ENCODE measurements at regions not wholly inside any gene's neighbourhood (a gene's known extent, or its start where the extent isn't known, plus 50 kb on each side); places are given as distances from the start of the nearest gene placed in this dataset.

- in situ Hi-C loops (cut with HindIII; ENCODE audit: low pct_unique_long_range_greater_than_20kb, low sequenced_read_pairs), result no loop called here
- peak; percentile 56 for DNase-seq (ENCODE audit: low read depth, low spot score)
These were observed 198.4 kb upstream of the RGS18 start for GRCh38 chr1:191959856-191960255.

- DNase-seq (ENCODE audit: low read depth, low spot score), result no peak
- in situ Hi-C loops (cut with HindIII; ENCODE audit: low pct_unique_long_range_greater_than_20kb, low sequenced_read_pairs), result no loop called here
These were observed 195.0 kb upstream of the RGS18 start for GRCh38 chr1:191963286-191963685.

GRCh38 chr1:191963781-191964455 is 194.3 kb upstream of the RGS18 start:
- in situ Hi-C loops (cut with HindIII; ENCODE audit: low pct_unique_long_range_greater_than_20kb, low sequenced_read_pairs), result no loop called here
- DNase-seq (ENCODE audit: low read depth, low spot score), result no peak

GRCh38 chr1:191969290-191969689 is 189.0 kb upstream of the RGS18 start:
- in situ Hi-C loops (cut with HindIII; ENCODE audit: low pct_unique_long_range_greater_than_20kb, low sequenced_read_pairs), result no loop called here
- DNase-seq (ENCODE audit: low read depth, low spot score), result no peak

- DNase-seq (ENCODE audit: low read depth, low spot score), result no peak
- in situ Hi-C loops (cut with HindIII; ENCODE audit: low pct_unique_long_range_greater_than_20kb, low sequenced_read_pairs), result no loop called here
These were observed 188.1 kb upstream of the RGS18 start for GRCh38 chr1:191970116-191970515.

GRCh38 chr1:191971447-191971846 is 186.8 kb upstream of the RGS18 start:
- in situ Hi-C loops (cut with HindIII; ENCODE audit: low pct_unique_long_range_greater_than_20kb, low sequenced_read_pairs), result no loop called here
- DNase-seq (ENCODE audit: low read depth, low spot score), result no peak

GRCh38 chr1:191974004-191974403 is 184.3 kb upstream of the RGS18 start:
- in situ Hi-C loops (cut with HindIII; ENCODE audit: low pct_unique_long_range_greater_than_20kb, low sequenced_read_pairs), result no loop called here
- no peak for DNase-seq (ENCODE audit: low read depth, low spot score)

- no peak for DNase-seq (ENCODE audit: low read depth, low spot score)
- in situ Hi-C loops (cut with HindIII; ENCODE audit: low pct_unique_long_range_greater_than_20kb, low sequenced_read_pairs), result no loop called here
These were observed 180.3 kb upstream of the RGS18 start for GRCh38 chr1:191977874-191978506.

GRCh38 chr1:191984856-191985255 is 173.4 kb upstream of the RGS18 start:
- in situ Hi-C loops (cut with HindIII; ENCODE audit: low pct_unique_long_range_greater_than_20kb, low sequenced_read_pairs), result no loop called here
- no peak for DNase-seq (ENCODE audit: low read depth, low spot score)

- DNase-seq (ENCODE audit: low read depth, low spot score), result no peak
- in situ Hi-C loops (cut with HindIII; ENCODE audit: low pct_unique_long_range_greater_than_20kb, low sequenced_read_pairs), result no loop called here
These were observed 166.1 kb upstream of the RGS18 start for GRCh38 chr1:191992118-191992517.

GRCh38 chr1:191993549-191993948 is 164.7 kb upstream of the RGS18 start:
- in situ Hi-C loops (cut with HindIII; ENCODE audit: low pct_unique_long_range_greater_than_20kb, low sequenced_read_pairs), result no loop called here
- peak; percentile 81 for DNase-seq (ENCODE audit: low read depth, low spot score)

GRCh38 chr1:192002063-192002462 is 156.2 kb upstream of the RGS18 start:
- in situ Hi-C loops (cut with HindIII; ENCODE audit: low pct_unique_long_range_greater_than_20kb, low sequenced_read_pairs), result no loop called here
- DNase-seq (ENCODE audit: low read depth, low spot score), result no peak

- in situ Hi-C loops (cut with HindIII; ENCODE audit: low pct_unique_long_range_greater_than_20kb, low sequenced_read_pairs), result no loop called here
These were observed 154.8 kb upstream of the RGS18 start for GRCh38 chr1:192003295-192004077.

GRCh38 chr1:192005976-192006375 is 152.3 kb upstream of the RGS18 start:
- DNase-seq (ENCODE audit: low read depth, low spot score), result no peak
- in situ Hi-C loops (cut with HindIII; ENCODE audit: low pct_unique_long_range_greater_than_20kb, low sequenced_read_pairs), result no loop called here

More at GRCh38 chr1:192003295-192004077, 154.8 kb upstream of the RGS18 start:
- DNase-seq (ENCODE audit: low read depth, low spot score), result no peak

- DNase-seq (ENCODE audit: low read depth, low spot score), result no peak
- in situ Hi-C loops (cut with HindIII; ENCODE audit: low pct_unique_long_range_greater_than_20kb, low sequenced_read_pairs), result no loop called here
These were observed 149.9 kb upstream of the RGS18 start for GRCh38 chr1:192008281-192008825.

- in situ Hi-C loops (cut with HindIII; ENCODE audit: low pct_unique_long_range_greater_than_20kb, low sequenced_read_pairs), result no loop called here
- DNase-seq (ENCODE audit: low read depth, low spot score), result peak; percentile 3
These were observed 147.9 kb upstream of the RGS18 start for GRCh38 chr1:192010406-192010805.

GRCh38 chr1:192011525-192011924 is 146.7 kb upstream of the RGS18 start:
- no peak for DNase-seq (ENCODE audit: low read depth, low spot score)
- in situ Hi-C loops (cut with HindIII; ENCODE audit: low pct_unique_long_range_greater_than_20kb, low sequenced_read_pairs), result no loop called here

GRCh38 chr1:192022827-192023226 is 135.4 kb upstream of the RGS18 start:
- no peak for DNase-seq (ENCODE audit: low read depth, low spot score)
- in situ Hi-C loops (cut with HindIII; ENCODE audit: low pct_unique_long_range_greater_than_20kb, low sequenced_read_pairs), result no loop called here

All from SK-MEL-5 (cell line).